ENCODE measurements at regions not wholly inside any gene's neighbourhood (a gene's known extent, or its start where the extent isn't known, plus 50 kb on each side); places are given as distances from the start of the nearest gene placed in this dataset.

DNA sequence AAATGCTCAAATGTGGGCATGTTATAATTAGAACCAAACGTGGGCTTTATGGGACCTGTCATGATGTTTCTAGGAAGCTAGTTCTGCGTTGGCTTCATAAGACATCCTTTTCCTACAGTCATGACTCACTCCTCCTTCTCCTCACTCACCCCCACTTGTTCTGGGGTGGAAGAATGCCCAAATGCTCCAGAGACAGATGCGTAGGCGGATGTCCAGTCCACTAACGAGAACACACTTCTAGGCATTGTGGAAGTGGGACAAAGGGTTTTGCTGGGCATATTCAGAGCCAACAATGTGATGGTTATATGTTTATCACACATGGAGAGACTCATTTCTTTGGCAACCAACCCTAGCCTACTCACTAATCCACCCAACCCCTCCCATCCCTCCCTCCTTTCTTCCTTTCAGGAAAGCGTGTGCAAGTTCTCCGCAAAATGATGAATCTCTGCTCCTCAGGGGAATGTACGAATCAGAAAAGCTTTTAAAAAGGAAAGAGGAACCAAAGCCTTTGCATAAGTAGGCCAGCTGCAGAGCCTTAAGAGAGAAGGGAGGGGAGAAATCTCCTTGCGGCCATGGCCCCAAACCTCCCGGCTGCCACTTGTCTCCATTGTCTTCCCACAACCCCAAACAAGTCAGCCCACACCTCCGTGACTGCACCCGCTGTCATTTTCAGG is 123.0 kb upstream of the SPRED1 start:
- no TSS peak for BruUV-seq (replicated peaks)
- intact Hi-C loops (cut with micrococcal nuclease) = loop anchor here (1.0 to 5.0 kb wide), 7 partner anchors 25 to 223 kb away; no protein-coding TSS in a partner anchor
- no peaks in the 10 kb centered on the region for H4K20me1 ChIP-seq (ENCODE audit: low read length)
- no peaks in the 10 kb centered on the region for H3K36me3 ChIP-seq (ENCODE audit: low read depth, low read length)
- H3K27ac ChIP-seq (ENCODE audit: low read length) = peak overlapping the region; percentile 96
- peak overlapping the region; percentile 86 for H3K4me2 ChIP-seq (ENCODE audit: low read length)
- H3K79me2 ChIP-seq (ENCODE audit: low read length) = no peaks in the 10 kb centered on the region
- peaks cover 47% of the 10 kb centered on the region for H3K4me1 ChIP-seq (ENCODE audit: insufficient read depth, low read length)
- H2AFZ ChIP-seq (ENCODE audit: low read length) = peak overlapping the region; percentile 72
- CTCF ChIA-PET = interaction anchor here (0.7 kb wide), 1 partner anchor 1399 kb away, joined by 6 read pairs; no protein-coding TSS in a partner anchor
- H3K4me3 ChIP-seq (ENCODE audit: low read length) = peak overlapping the region; percentile 63
- peak overlapping the region; percentile 81 for H3K9ac ChIP-seq (ENCODE audit: low read length)
- H3K9me2 ChIP-seq (replicated peaks; ENCODE audit: low read length) = no peaks in the 10 kb centered on the region
- H3K9me3 ChIP-seq (ENCODE audit: low read length) = no peaks in the 10 kb centered on the region
- POLR2A ChIA-PET (ENCODE audit: unreplicated experiment) = interaction anchor here (0.6 to 1.0 kb wide), 5 partner anchors 46 to 971 kb away, joined by 3 to 10 read pairs (median 3); no protein-coding TSS in a partner anchor
- peak; percentile 86 for ATAC-seq
- H3F3A ChIP-seq (ENCODE audit: low read length, unreplicated experiment) = peaks cover 8% of the 10 kb centered on the region
- peak; percentile 99 for DNase-seq
- H3K27me3 ChIP-seq (ENCODE audit: low read length) = no peaks in the 10 kb centered on the region
- TF ChIP-seq EZH2phosphoT487 (IDR thresholded peaks at IDR 0.05; ENCODE audit: borderline replicate concordance, low read length) (no peak), CTCF (conservative IDR thresholded peaks at IDR 0.05; ENCODE audit: low read depth, low read length) (no peak), EZH2 (IDR thresholded peaks at IDR 0.05; ENCODE audit: low read length, unreplicated experiment) (no peak)

DNA sequence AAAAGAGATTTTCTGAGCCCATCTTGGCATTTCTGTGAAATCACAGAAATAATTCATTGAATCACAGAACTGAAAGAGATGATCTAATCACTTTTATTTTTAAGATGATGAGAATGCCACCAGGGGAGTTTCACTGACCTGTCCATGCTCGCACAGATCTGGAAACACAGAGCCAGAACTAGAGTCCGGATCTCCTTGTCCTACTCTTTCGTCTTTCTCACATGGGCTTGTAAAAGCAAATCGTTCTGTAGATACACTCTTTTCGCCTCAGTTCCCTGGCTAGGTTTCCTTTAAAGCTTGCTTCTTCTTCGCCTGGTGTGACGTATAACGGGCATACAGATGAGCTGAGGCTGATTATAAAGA is 122.5 kb upstream of the SPRED1 start:
- Histone ChIP-seq H3K36me3 (ENCODE audit: low read depth, low read length) (no peaks in the 10 kb centered on the region), H3K79me2 (ENCODE audit: low read length) (no peaks in the 10 kb centered on the region), H3K9me3 (ENCODE audit: low read length) (no peaks in the 10 kb centered on the region), H3K27me3 (ENCODE audit: low read length) (no peaks in the 10 kb centered on the region), H2AFZ (ENCODE audit: low read length) (peak overlapping the region; percentile 72), H3K9ac (ENCODE audit: low read length) (peak overlapping the region; percentile 81), H3K27ac (ENCODE audit: low read length) (peak overlapping the region; percentile 96), H4K20me1 (ENCODE audit: low read length) (no peaks in the 10 kb centered on the region), H3F3A (ENCODE audit: low read length, unreplicated experiment) (peaks cover 8% of the 10 kb centered on the region), H3K4me1 (ENCODE audit: insufficient read depth, low read length) (peaks cover 47% of the 10 kb centered on the region), H3K9me2 (replicated peaks; ENCODE audit: low read length) (no peaks in the 10 kb centered on the region), H3K4me2 (ENCODE audit: low read length) (peak overlapping the region; percentile 86), H3K4me3 (ENCODE audit: low read length) (peak overlapping the region; percentile 63)
- ChIA-PET POLR2A (ENCODE audit: unreplicated experiment) (interaction anchor here (0.6 to 0.8 kb wide), 3 partner anchors 65 to 1534 kb away, joined by 3 to 10 read pairs (median 5); no protein-coding TSS in a partner anchor), CTCF (interaction anchor here (0.7 kb wide), 1 partner anchor 1399 kb away, joined by 6 read pairs; no protein-coding TSS in a partner anchor)
- TF ChIP-seq EZH2phosphoT487 (IDR thresholded peaks at IDR 0.05; ENCODE audit: borderline replicate concordance, low read length) (no peak), EZH2 (IDR thresholded peaks at IDR 0.05; ENCODE audit: low read length, unreplicated experiment) (no peak), CTCF (conservative IDR thresholded peaks at IDR 0.05; ENCODE audit: low read depth, low read length) (no peak)
- DNase-seq = no peak
- TSS peak; percentile 85 for BruUV-seq (replicated peaks)
- peak; percentile 8 for ATAC-seq
- intact Hi-C loops (cut with micrococcal nuclease) = loop anchor here (2.0 kb wide), 1 partner anchor 89 kb away; no protein-coding TSS in a partner anchor
